ENCODE measurements at regions not wholly inside any gene's neighbourhood (a gene's known extent, or its start where the extent isn't known, plus 50 kb on each side); places are given as distances from the start of the nearest gene placed in this dataset.

DNA sequence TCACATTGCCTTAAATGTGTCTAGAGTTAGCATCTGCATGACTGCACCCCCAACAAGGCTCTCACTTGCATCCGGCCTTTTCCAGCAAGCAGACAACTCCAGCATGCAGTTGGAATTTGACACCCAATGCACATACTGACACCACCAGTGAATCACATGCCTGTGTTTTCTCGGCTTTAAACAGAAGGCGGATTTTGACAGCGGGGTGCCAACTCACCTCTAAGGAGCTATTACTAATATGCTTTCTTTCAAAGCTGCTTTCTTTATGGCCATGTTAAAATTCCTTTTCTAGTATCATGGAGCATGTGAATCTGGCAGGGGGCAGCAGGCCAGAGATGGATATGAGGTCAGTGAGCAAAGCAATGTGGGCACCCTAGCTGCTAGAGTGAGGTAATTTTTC, 78.0 kb upstream of the CLNK start:
- CTCF ChIA-PET (ENCODE audit: low intra/inter-chr PET ratio): no interaction called here

DNA sequence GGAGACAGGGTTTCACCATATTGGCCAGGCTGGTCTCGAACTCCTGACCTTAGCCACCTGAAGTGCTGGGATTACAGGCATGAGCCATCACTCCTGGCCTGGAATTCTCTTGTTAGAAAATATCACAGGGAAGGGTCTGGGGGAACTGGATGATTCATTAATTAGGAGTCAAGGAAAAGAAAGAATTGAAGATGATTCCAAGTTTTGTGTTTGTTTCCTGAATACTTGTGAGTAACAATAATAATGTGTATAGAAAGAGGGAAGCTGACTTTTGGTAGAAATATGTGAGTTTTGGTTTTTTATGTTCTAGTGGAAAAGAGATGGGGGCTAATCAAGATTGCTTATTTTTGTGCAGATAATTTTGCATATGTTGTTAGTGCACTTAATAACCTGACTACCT, 77.3 kb upstream of the CLNK start:
- no peak overlapping the region for H3K27ac ChIP-seq (ENCODE audit: extremely low read depth, low read depth, low read length)
- H3K9me3 ChIP-seq (replicated peaks; ENCODE audit: control insufficient read depth, insufficient read depth, low read depth, low read length): no peaks in the 10 kb centered on the region
- ChIA-PET POLR2A (no interaction called here), CTCF (ENCODE audit: low intra/inter-chr PET ratio) (no interaction called here)
- no peak overlapping the region for H3K9ac ChIP-seq (ENCODE audit: insufficient read depth in 1 of 2, low read depth in 2 of 2, low read length in 2 of 2)
- H3K79me2 ChIP-seq (ENCODE audit: control insufficient read depth, insufficient read depth, low read length): no peaks in the 10 kb centered on the region
- no peak for ATAC-seq
- in situ Hi-C loops (cut with MboI): no loop called here
- intact Hi-C loops (cut with micrococcal nuclease): no loop called here
- no TSS peak for BruUV-seq (replicated peaks)
- 0% methylated on average over 1 of the region's 1 CpG for WGBS (ENCODE audit: insufficient coverage, low coverage, missing lambda C conversion rate)
- no peaks in the 10 kb centered on the region for H3K9me1 ChIP-seq (ENCODE audit: control insufficient read depth, insufficient read depth, low read length)
- H3K4me1 ChIP-seq (replicated peaks in 1 of 2; ENCODE audit: control insufficient read depth in 2 of 2, insufficient read depth in 2 of 2, low read length in 2 of 2): no peaks in the 10 kb centered on the region
- no peak overlapping the region for H2AFZ ChIP-seq (ENCODE audit: low read depth, low read length)
- H3K27me3 ChIP-seq (ENCODE audit: control insufficient read depth in 2 of 2, insufficient read depth in 2 of 2, low read length in 2 of 2): no peaks in the 10 kb centered on the region
- FAIRE-seq: no peak
- no peak overlapping the region for H3K4me2 ChIP-seq (ENCODE audit: insufficient read depth, low read length)
- no peaks in the 10 kb centered on the region for H3K36me3 ChIP-seq (ENCODE audit: control insufficient read depth, insufficient read depth, low read length)
- H3K4me3 ChIP-seq: no peak overlapping the region
- no peak for DNase-seq (ENCODE audit: extremely low read depth in 1 of 4, low spot score in 3 of 4)
- no peaks in the 10 kb centered on the region for H4K20me1 ChIP-seq (replicated peaks; ENCODE audit: control insufficient read depth, insufficient read depth, low read length)
- no peak for TF ChIP-seq UBTF (IDR thresholded peaks at IDR 0.05; ENCODE audit: borderline replicate concordance in 1 of 2, low read depth in 2 of 2, low read length in 2 of 2)
- no peak for TF ChIP-seq ZNF717 (CRISPR knock-in tag; IDR thresholded peaks at IDR 0.05)
- no peak for TF ChIP-seq GATA2 (CRISPR knock-in tag; IDR thresholded peaks at IDR 0.05)
- no peak for TF ChIP-seq JUND (IDR thresholded peaks at IDR 0.05; ENCODE audit: borderline replicate concordance, low read depth, low read length)
- TF ChIP-seq JUND (tag; IDR thresholded peaks at IDR 0.05; ENCODE audit: borderline replicate concordance, low read depth, low read length): no peak
- TF ChIP-seq ZKSCAN3 (CRISPR knock-in tag; IDR thresholded peaks at IDR 0.05): no peak
- no peak for TF ChIP-seq CREBBP (IDR thresholded peaks at IDR 0.05; ENCODE audit: low read depth, low read length)
- no peak for TF ChIP-seq E2F5 (CRISPR knock-in tag; IDR thresholded peaks at IDR 0.05)
- no peak for TF ChIP-seq HMG20A (CRISPR knock-in tag; conservative IDR thresholded peaks at IDR 0.05)

More for the DNA sequence above, 78.0 kb upstream of the CLNK start:
- no TSS peak for BruUV-seq (replicated peaks)
- intact Hi-C loops (cut with micrococcal nuclease) (no loop called here), in situ Hi-C loops (cut with MboI) (no loop called here)
- FAIRE-seq (no peak), ATAC-seq (no peak), DNase-seq (ENCODE audit: extremely low read depth in 1 of 4, low spot score in 3 of 4) (no peak)
- POLR2A ChIA-PET: no interaction called here
- WGBS (ENCODE audit: insufficient coverage, low coverage, missing lambda C conversion rate): 0% methylated on average over 4 of the region's 4 CpGs
- no peaks in the 10 kb centered on the region for H3K36me3 ChIP-seq (ENCODE audit: control insufficient read depth, insufficient read depth, low read length)
- H3K9ac ChIP-seq (ENCODE audit: insufficient read depth in 1 of 2, low read depth in 2 of 2, low read length in 2 of 2): no peak overlapping the region
- TF ChIP-seq POLR2B (IDR thresholded peaks at IDR 0.05; ENCODE audit: low read depth, partially characterized antibody) (no peak), BRCA1 (IDR thresholded peaks at IDR 0.05) (no peak), BRCA1 (CRISPR knock-in tag; IDR thresholded peaks at IDR 0.05) (no peak), NFIX (CRISPR knock-in tag; IDR thresholded peaks at IDR 0.05; ENCODE audit: low read depth) (no peak), ZNF239 (CRISPR knock-in tag; IDR thresholded peaks at IDR 0.05) (no peak), WHSC1 (IDR thresholded peaks at IDR 0.05; ENCODE audit: low read length) (no peak)
- H3K27me3 ChIP-seq (ENCODE audit: control insufficient read depth in 2 of 2, insufficient read depth in 2 of 2, low read length in 2 of 2): no peaks in the 10 kb centered on the region
- no peaks in the 10 kb centered on the region for H4K20me1 ChIP-seq (replicated peaks; ENCODE audit: control insufficient read depth, insufficient read depth, low read length)
- H3K9me1 ChIP-seq (ENCODE audit: control insufficient read depth, insufficient read depth, low read length): no peaks in the 10 kb centered on the region
- H3K4me2 ChIP-seq (ENCODE audit: insufficient read depth, low read length): no peak overlapping the region
- H3K9me3 ChIP-seq (replicated peaks; ENCODE audit: control insufficient read depth, insufficient read depth, low read depth, low read length): no peaks in the 10 kb centered on the region
- no peak overlapping the region for H3K27ac ChIP-seq (ENCODE audit: extremely low read depth, low read depth, low read length)
- H3K79me2 ChIP-seq (ENCODE audit: control insufficient read depth, insufficient read depth, low read length): no peaks in the 10 kb centered on the region
- H3K4me3 ChIP-seq: no peak overlapping the region
- H2AFZ ChIP-seq (ENCODE audit: low read depth, low read length): no peak overlapping the region
- no peaks in the 10 kb centered on the region for H3K4me1 ChIP-seq (replicated peaks in 1 of 2; ENCODE audit: control insufficient read depth in 2 of 2, insufficient read depth in 2 of 2, low read length in 2 of 2)
